ENCODE measurements at regions not wholly inside any gene's neighbourhood (a gene's known extent, or its start where the extent isn't known, plus 50 kb on each side); places are given as distances from the start of the nearest gene placed in this dataset.

DNA sequence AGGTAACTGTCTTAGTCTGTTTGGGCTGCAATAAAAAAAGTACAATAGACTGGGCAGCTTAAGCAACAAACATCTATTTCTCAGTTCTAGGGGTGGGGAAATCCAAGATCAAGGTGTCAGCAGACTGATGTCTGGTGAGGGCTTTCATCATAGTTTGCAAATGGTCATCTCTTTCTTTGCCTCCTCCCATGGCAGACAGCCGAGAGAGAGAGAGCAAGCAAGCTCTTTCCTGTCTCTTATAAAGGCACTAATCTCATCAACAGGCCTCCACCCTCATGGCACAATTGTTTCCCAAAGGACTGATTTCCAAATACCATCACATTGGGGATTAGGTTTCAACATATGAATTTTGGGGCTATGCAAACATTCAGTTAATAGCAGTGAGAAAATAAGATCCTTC is 445.6 kb upstream of the FLRT2 start:
- Mint-ChIP-seq H3K4me3 (no peak overlapping the region), H3K27ac (no peak overlapping the region), H3K36me3 (ENCODE audit: low read depth) (no peaks in the 10 kb centered on the region), H3K9me3 (no peaks in the 10 kb centered on the region), H3K27me3 (ENCODE audit: insufficient read depth, low read depth, poor library complexity) (peaks cover 6% of the 10 kb centered on the region), H3K4me1 (no peaks in the 10 kb centered on the region)
- H3K36me3 ChIP-seq (ENCODE audit: insufficient read depth) = no peaks in the 10 kb centered on the region
- H3K79me2 ChIP-seq (replicated peaks; ENCODE audit: insufficient read depth) = no peaks in the 10 kb centered on the region
- DNase-seq (ENCODE audit: low spot score) = no peak
- no peaks in the 10 kb centered on the region for H3K27me3 ChIP-seq (ENCODE audit: insufficient read depth)
- no peaks in the 10 kb centered on the region for H3K4me1 ChIP-seq (ENCODE audit: insufficient read depth)
- H3K4me3 ChIP-seq = no peak overlapping the region
- TF ChIP-seq JUNB (IDR thresholded peaks at IDR 0.05; ENCODE audit: unreplicated experiment) (no peak), STAT1 (IDR thresholded peaks at IDR 0.05; ENCODE audit: unreplicated experiment) (no peak), ETS1 (IDR thresholded peaks at IDR 0.05) (no peak), ZNF331 (CRISPR knock-in tag; IDR thresholded peaks at IDR 0.05; ENCODE audit: low read depth) (no peak), ZNF114 (CRISPR knock-in tag; IDR thresholded peaks at IDR 0.05) (no peak), NANOG (IDR thresholded peaks at IDR 0.05; ENCODE audit: borderline replicate concordance) (no peak), CREB1 (CRISPR knock-in tag; IDR thresholded peaks at IDR 0.05; ENCODE audit: low read depth) (no peak), POLR2AphosphoS5 (IDR thresholded peaks at IDR 0.05; ENCODE audit: low read depth) (no peak), EZH2 (IDR thresholded peaks at IDR 0.05; ENCODE audit: low read depth, unreplicated experiment) (no peak), EZH2phosphoT487 (IDR thresholded peaks at IDR 0.05; ENCODE audit: unreplicated experiment) (no peak)
- TF ChIP-seq, protein P1, sequence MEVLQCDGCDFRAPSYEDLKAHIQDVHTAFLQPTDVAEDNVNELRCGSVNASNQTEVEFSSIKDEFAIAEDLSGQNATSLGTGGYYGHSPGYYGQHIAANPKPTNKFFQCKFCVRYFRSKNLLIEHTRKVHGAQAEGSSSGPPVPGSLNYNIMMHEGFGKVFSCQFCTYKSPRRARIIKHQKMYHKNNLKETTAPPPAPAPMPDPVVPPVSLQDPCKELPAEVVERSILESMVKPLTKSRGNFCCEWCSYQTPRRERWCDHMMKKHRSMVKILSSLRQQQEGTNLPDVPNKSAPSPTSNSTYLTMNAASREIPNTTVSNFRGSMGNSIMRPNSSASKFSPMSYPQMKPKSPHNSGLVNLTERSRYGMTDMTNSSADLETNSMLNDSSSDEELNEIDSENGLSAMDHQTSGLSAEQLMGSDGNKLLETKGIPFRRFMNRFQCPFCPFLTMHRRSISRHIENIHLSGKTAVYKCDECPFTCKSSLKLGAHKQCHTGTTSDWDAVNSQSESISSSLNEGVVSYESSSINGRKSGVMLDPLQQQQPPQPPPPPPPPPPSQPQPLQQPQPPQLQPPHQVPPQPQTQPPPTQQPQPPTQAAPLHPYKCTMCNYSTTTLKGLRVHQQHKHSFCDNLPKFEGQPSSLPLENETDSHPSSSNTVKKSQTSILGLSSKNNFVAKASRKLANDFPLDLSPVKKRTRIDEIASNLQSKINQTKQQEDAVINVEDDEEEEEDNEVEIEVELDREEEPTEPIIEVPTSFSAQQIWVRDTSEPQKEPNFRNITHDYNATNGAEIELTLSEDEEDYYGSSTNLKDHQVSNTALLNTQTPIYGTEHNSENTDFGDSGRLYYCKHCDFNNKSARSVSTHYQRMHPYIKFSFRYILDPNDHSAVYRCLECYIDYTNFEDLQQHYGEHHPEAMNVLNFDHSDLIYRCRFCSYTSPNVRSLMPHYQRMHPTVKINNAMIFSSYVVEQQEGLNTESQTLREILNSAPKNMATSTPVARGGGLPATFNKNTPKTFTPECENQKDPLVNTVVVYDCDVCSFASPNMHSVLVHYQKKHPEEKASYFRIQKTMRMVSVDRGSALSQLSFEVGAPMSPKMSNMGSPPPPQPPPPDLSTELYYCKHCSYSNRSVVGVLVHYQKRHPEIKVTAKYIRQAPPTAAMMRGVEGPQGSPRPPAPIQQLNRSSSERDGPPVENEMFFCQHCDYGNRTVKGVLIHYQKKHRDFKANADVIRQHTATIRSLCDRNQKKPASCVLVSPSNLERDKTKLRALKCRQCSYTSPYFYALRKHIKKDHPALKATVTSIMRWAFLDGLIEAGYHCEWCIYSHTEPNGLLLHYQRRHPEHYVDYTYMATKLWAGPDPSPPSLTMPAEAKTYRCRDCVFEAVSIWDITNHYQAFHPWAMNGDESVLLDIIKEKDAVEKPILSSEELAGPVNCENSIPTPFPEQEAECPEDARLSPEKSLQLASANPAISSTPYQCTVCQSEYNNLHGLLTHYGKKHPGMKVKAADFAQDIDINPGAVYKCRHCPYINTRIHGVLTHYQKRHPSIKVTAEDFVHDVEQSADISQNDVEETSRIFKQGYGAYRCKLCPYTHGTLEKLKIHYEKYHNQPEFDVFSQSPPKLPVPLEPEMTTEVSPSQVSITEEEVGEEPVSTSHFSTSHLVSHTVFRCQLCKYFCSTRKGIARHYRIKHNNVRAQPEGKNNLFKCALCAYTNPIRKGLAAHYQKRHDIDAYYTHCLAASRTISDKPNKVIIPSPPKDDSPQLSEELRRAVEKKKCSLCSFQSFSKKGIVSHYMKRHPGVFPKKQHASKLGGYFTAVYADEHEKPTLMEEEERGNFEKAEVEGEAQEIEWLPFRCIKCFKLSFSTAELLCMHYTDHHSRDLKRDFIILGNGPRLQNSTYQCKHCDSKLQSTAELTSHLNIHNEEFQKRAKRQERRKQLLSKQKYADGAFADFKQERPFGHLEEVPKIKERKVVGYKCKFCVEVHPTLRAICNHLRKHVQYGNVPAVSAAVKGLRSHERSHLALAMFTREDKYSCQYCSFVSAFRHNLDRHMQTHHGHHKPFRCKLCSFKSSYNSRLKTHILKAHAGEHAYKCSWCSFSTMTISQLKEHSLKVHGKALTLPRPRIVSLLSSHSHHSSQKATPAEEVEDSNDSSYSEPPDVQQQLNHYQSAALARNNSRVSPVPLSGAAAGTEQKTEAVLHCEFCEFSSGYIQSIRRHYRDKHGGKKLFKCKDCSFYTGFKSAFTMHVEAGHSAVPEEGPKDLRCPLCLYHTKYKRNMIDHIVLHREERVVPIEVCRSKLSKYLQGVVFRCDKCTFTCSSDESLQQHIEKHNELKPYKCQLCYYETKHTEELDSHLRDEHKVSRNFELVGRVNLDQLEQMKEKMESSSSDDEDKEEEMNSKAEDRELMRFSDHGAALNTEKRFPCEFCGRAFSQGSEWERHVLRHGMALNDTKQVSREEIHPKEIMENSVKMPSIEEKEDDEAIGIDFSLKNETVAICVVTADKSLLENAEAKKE (CRISPR knock-in tag; IDR thresholded peaks at IDR 0.05) = no peak
- TF ChIP-seq, protein P2, sequence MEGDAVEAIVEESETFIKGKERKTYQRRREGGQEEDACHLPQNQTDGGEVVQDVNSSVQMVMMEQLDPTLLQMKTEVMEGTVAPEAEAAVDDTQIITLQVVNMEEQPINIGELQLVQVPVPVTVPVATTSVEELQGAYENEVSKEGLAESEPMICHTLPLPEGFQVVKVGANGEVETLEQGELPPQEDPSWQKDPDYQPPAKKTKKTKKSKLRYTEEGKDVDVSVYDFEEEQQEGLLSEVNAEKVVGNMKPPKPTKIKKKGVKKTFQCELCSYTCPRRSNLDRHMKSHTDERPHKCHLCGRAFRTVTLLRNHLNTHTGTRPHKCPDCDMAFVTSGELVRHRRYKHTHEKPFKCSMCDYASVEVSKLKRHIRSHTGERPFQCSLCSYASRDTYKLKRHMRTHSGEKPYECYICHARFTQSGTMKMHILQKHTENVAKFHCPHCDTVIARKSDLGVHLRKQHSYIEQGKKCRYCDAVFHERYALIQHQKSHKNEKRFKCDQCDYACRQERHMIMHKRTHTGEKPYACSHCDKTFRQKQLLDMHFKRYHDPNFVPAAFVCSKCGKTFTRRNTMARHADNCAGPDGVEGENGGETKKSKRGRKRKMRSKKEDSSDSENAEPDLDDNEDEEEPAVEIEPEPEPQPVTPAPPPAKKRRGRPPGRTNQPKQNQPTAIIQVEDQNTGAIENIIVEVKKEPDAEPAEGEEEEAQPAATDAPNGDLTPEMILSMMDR (conservative IDR thresholded peaks at IDR 0.05; ENCODE audit: low read depth in 2 of 2) = no peak
- TF ChIP-seq, protein P3, sequence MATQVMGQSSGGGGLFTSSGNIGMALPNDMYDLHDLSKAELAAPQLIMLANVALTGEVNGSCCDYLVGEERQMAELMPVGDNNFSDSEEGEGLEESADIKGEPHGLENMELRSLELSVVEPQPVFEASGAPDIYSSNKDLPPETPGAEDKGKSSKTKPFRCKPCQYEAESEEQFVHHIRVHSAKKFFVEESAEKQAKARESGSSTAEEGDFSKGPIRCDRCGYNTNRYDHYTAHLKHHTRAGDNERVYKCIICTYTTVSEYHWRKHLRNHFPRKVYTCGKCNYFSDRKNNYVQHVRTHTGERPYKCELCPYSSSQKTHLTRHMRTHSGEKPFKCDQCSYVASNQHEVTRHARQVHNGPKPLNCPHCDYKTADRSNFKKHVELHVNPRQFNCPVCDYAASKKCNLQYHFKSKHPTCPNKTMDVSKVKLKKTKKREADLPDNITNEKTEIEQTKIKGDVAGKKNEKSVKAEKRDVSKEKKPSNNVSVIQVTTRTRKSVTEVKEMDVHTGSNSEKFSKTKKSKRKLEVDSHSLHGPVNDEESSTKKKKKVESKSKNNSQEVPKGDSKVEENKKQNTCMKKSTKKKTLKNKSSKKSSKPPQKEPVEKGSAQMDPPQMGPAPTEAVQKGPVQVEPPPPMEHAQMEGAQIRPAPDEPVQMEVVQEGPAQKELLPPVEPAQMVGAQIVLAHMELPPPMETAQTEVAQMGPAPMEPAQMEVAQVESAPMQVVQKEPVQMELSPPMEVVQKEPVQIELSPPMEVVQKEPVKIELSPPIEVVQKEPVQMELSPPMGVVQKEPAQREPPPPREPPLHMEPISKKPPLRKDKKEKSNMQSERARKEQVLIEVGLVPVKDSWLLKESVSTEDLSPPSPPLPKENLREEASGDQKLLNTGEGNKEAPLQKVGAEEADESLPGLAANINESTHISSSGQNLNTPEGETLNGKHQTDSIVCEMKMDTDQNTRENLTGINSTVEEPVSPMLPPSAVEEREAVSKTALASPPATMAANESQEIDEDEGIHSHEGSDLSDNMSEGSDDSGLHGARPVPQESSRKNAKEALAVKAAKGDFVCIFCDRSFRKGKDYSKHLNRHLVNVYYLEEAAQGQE (IDR thresholded peaks at IDR 0.05; ENCODE audit: unreplicated experiment) = no peak
- H2AFZ ChIP-seq = peak overlapping the region; percentile 32; the same call in 1 of the 2 replicates
- 0 out of 2 replicates have a peak, but pooled peaks cover 3% of the 10 kb centered on the region for H3K9me2 ChIP-seq (ENCODE audit: insufficient read depth)
- H3F3A ChIP-seq (replicated peaks; ENCODE audit: low read depth) = no peaks in the 10 kb centered on the region
- no peak overlapping the region for H3K27ac ChIP-seq (ENCODE audit: low read depth)
- no peak for ATAC-seq
- H3K4me2 ChIP-seq = no peak overlapping the region
- no peaks in the 10 kb centered on the region for H4K20me1 ChIP-seq (replicated peaks; ENCODE audit: insufficient read depth)

Data from GM23338 (cell line).